T follicular helper cell (primary cell): ENCODE measurements at regions not wholly inside any gene's neighbourhood (a gene's known extent, or its start where the extent isn't known, plus 50 kb on each side); places are given as distances from the start of the nearest gene placed in this dataset.
"Not testable (repeated sequence)": the region's sequence is repeated elsewhere in the genome, so short reads cannot be mapped to it uniquely, and the experiment has no call there.

Experiments used
- DNase-seq: peaks from one replicate; pipeline ENCODE4 v3.0.0-alpha.2; 2020; ENCODE audit warnings: low read depth

DNA sequence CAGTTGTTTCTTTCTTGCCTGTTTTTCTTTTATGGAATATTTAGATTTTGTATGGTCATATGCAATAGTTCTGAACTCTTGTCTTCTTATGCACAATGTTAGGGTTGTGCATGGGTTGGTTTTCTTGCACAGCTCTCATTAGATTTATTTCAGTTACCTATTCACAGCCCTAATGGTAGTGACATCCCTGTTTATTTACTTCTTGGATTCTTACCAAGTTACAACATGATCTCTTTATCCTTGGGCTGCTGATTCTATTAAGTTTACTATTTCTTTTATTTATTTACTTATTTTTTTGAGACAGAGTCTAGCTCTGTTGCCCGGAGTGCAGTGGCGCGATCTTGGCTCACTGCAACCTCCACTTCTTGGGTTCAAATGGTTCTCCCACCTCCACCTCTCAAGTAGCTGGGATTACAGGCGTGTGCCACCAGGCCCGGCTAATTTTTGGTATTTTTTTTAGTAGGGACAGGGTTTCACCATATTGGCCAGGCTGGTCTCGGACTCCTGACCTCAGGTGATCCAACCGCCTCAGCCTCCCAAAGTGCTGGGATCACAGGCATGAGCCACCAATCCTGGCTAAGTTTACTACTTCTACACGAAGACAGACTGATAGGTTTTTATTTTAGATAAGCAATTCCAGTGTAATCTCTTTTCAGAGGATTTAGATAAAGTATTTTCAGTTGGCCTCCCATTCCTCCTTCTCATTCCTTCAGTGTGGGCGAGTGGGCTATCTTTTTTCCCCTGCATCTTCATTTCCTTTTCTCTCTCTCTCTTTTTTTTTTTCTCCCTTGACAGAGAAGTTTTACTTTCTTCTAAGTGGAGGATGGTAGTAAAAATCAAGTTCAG, 395.1 kb upstream of the RGS6 start:
- DNase-seq = no peak

DNA sequence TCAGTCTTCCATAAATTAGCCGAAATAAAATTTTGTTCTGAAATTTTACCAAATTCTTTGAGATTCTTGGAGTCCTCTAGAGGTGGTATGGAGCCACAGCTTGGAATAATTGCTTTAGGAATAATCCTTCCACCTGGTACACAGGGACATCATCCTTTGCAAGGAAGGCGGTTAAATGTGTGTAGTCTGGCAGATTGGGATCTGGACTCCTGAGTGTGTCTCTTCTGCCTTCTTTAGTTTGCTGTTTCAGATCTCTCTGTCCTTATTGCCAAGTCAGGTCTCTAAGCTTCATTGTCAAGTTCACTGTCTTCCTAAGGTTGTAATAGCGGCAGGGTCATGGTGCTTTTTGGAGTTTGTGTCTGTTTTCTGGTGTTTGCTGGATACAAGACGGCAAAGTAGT, 393.9 kb upstream of the RGS6 start:
- no peak for DNase-seq

DNA sequence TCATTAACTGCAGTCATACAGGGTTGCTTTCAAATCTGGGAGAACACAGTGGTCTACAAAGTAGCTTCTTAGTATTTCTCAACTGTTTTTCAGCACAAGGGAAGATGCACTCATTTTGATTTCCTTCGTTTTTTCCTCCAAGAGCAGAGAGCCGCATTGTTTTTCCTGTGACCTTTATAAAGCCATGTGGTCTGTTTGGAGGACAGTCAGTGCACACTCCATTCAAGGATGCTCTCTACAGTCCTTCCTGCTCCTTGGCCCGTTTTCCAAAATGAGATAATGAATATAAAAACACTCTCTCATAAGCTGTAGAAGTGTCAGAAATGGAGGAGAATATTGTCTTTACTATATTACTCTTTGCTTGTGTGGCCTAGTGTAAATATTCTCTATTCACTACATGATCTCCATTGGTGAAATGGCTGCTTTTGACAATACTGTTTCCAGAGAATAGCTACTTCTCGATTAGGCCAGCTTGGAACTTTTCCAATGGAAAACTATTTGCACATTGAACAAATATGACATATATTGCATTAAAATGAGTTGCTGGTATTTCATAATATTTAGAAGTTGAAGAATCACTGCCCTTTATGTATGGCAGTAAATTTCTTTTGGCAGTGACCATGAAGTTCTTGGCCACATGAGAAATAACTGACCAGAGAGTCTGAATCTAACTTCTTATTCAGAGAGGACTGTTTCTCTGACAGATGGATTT, 393.1 kb upstream of the RGS6 start:
- DNase-seq = no peak

DNA sequence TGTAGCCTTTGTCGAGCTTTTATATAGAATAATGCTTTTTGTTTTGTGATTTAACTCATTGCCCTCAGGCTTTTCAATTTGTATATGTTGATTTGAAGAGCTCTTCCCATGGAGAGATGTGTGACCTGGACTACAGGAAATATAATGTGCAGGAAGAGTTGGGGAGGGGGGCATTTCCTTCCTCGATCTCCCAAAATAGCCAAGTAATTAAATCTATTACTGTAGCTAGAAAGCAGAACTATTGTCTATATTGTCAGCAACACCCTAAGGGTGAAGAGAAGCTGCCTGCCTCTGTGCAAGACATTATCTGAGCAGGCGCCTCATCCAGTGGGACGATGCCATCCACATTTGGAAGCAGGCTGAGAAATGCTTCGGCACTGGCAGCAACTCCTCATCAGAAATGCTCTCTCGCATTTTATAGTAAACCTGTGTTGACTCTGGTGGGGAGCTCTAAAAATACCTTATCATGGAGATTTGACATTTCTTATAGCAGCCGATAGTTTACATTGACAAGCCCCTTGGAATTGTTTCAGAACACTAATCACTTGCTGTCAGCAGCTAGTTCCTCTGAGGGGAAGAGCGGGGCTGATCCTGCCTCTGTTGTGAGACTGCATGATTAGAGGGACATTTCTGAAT, 392.5 kb upstream of the RGS6 start:
- no peak for DNase-seq

DNA sequence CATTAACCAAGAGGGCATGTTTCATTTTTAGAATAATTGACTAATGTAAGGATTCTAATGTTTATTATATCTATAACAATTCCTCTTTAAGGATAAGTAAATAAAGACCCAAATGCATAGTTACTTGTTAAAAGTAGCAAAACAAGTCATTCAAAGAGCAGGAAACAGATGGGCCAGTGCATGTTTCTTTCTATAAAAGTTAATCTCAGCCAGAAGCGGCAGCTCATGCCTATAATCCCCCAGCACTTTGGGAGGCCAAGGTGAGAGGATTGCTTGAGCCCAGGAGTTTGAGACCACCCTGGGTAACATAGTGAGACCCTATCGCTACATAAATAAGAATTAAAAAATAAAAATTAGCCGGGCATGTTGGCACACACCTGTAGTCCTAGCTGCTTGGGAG, 391.0 kb upstream of the RGS6 start:
- no peak for DNase-seq

DNA sequence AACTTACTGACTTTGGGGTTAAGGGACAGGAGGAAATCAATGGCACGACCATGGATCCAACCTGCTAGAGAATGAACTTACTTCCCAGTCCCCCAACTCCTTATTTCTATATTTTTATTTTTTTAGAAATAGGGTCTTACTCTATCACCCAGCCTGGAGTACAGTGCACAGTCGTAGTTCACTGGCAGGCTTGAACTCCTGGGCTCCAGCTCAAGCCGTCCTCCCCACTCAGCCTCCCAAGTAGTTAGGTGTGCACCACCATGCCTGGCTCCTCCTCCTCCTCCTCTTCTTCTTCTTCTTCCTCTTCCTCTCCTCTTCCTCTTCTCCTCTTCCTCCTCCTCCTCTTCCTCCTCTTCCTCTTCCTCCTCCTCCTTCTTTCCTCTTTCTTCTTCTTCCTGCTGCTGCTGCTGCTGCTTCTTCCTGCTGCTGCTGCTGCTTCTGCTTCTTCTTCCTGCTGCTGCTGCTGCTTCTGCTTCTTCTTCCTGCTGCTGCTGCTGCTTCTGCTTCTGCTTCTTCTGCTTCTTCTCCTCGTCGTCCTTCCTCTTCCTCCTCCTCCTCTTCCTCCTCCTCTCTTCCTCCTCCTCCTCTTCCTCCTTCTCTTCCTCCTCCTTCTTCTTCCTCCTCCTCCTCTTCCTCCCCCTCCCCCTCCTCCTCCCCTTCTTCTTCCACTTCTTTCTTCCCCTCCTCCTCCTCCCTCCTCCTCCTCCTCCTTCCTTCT, 390.1 kb upstream of the RGS6 start:
- DNase-seq = no peak

DNA sequence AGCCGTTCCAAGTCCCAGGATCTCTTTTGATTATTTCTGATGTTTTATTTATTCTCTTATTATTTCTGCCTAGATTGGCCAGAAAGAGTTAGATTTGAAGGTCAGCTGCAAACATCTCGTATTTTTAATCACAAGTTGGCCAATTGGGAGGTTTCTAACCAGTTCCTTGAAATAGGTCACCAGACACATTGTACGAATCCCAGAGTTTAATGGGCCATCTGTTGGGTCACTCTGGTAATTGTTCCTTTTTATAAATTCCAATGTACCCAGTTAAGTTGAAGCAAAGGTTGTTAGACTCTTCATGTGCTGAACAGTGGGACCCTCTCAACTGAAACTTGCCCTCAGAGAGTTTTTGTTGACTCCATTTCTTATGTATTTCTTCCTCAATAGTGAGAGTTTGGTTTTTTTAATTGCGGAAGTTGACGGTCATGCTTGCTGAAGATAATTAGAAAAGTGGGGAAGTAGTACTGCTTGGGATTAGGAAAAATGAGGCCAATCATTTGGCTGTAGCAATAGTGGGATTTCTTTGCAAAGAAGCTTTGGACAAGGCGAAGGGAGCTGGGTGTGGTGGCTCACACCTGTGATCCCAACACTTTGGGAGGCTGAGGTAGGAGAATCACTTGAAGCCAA, 382.7 kb upstream of the RGS6 start:
- DNase-seq = no peak

DNA sequence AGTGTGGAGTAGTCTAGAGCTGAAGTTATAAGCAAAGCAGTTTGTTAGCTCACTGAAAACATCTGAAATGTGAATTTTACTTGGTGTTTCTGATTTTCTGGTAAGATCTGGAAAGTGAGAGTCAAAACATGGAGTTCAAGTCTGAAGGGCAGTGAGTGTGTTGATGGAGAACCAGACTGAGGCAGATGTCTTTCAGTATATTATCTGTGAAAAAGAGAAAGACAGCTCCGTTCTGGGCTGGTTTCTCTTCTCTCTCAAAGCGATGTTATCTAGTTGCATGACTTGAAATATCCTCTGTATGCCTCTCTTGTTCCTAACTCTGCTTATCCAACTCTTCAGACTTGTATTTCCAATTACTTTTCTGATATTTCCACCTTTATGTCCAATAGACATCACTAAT, 381.9 kb upstream of the RGS6 start:
- DNase-seq = no peak

DNA sequence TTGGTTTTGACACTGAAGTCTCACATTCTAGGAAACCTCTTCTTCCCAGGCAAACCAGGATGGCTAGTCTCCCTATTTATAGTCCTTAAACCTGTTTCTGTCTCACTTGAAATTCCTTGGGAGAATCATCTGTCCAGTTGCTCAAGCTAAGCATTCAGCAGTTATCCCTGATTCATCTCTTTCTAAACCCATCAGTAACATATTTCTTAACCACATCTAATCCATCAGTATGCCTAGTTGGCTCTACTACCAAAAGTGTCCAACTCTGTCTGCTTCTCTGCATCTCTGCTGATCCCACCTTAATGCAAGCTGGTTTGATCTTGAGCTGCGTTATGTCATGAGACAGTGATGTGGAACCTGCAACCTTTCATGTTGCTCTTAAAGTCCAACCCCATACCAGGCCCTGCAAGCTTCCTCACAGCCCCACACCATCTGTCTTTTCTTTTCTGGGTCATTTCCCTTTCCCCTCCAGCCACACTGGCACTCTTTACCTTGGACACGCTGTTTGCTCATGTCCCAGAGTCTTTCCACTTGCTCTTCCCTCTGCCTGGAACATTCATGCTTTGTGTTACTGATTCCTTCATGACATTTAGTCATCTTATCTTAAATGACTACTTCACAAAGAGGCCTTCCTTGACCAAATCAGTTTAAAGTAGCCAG, 380.8 kb upstream of the RGS6 start:
- no peak for DNase-seq

DNA sequence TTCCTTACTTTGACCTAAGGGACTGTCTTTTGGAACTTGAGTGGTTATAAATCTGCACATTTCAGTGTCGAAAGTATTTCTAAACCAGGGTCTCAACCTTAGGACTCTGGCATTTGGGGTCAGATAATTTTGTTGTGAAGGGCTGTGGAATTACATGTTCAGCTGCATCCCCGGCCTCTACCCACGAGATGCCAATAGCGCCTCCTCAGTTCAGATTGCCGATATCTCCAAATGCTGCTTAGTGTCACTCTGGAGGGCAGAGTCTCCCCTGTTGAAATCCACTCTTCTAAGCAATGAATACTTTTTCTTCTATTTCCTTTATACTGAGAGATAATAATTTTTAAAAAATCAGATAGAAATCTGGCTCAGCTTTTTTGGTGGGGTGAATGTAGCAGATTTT, 379.4 kb upstream of the RGS6 start:
- DNase-seq = no peak

DNA sequence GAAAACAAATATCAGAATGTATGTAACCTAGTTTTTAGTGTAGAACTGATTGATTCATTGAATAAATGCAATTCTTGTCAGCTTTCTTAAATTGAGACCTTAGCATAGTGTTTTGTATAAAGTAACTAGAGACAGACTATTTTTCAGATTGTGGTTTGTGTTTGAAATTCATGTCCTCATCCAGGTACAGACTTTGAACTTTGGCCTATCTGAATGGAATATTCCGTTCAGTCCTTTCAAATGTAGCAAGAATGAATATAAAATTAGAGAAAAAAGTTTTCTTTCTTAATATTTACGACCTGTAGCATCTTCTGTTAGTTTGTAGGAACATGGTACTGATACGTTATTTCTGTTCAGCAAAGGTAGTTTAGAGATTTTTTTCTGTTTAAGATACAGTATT, 378.4 kb upstream of the RGS6 start:
- DNase-seq = no peak

DNA sequence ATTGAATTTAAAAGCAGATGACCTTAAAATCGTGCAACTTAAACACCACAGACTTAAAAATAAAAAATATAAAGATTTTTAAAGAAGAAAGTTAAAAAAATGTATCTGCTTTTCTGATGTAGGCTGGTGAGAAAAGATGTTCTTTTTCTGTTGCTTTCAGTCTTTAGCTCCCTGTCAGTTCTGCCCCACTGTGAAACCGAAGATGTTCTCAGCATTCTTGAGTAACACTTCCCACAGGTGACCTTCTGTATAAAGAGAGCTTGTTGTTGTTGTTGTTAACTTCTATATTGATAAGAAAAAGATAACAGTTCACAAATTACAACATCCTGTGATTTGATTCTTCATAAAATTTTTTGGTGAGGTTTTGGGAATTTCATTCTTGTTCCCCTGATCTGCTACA, 377.9 kb upstream of the RGS6 start:
- DNase-seq = no peak

DNA sequence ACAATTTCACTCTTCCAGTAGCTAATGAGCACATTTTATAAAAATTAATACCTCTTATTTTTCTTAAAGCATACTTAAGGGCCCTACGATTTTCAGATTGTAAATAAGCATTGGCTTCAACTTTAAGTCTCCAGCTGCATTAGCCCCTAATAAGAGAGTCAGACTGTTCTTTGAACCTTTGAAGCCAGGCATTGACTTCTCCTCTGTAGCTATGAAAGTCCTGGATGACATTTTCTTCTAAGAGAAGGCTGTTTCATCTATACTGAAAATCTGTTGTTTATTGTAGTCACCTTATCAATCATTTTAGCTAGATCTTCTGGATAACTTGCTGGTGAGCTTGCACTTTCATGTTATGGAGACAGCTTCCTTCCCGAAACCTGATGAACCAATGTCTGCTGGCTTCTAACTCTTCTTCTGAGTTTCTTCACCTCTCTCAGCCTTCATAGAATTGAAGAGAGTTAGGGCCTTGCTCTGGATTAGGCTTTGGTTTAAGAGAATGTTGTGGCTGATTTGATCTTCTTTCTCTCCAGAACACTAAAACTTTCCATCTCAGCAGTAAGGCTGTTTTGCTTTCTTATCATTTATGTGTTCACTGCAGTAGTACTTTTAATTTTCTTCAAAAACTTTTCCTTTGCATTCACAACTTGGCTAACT, 377.1 kb upstream of the RGS6 start:
- DNase-seq = no peak

DNA sequence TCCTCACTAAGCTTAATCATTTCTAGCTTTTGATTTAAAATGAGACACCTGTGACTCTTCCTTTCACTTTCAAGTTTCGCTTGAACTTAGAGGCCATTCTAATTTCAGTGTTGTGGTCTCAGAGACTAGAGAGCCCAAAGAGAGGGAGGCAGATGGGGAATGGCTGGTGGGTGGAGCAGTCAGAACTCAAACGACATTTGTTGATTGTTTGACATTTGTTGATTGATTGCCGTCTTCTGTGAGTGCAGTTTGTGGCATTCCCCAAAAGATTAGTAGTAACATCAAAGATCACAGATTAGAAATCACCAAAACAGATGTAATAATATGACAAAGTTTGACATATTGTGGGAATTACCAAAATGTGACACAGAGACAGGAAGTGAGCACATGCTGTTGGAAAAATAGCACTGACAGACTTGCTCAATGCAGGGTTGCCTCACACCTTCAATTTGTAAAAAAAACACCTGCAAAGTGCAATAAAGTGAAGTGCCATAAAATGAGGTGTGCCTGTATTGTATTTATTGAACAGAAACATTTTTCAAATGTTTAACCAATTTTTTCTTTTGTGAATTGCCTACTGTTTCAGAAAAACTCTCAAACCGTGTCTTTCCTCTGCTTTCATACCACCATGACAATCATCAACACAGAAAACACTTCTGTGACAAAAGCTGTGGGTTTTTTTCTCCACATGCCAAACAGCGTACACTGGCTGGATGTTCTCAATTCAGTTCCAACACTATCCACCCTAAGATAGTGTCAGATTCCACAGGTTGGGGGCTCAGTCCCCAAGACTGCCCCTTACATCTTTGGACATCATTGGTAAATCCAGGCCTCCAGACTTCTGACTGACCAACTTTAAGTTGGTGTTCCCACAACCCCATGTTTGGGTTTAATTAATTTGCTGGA, 376.3 kb upstream of the RGS6 start:
- peak; percentile 12 for DNase-seq

DNA sequence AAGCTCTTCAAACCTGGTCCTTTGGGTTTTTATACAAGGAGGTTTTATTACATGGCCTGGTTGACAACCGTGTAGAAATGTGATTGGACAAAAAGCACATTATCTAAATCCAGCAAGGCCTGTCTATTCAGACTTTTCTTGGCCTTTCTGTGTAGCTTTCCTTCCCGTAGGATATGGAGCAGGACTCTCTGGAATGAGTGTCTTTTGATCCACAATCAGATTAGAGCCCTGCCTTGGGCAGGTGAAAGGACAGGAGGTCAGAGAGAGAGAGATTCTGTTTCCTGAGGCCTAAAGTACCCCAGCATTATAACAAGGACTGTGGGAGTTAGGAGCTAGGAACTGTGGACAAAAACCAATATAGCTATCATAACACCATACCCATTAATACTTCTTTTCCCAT, 375.5 kb upstream of the RGS6 start:
- DNase-seq = no peak

DNA sequence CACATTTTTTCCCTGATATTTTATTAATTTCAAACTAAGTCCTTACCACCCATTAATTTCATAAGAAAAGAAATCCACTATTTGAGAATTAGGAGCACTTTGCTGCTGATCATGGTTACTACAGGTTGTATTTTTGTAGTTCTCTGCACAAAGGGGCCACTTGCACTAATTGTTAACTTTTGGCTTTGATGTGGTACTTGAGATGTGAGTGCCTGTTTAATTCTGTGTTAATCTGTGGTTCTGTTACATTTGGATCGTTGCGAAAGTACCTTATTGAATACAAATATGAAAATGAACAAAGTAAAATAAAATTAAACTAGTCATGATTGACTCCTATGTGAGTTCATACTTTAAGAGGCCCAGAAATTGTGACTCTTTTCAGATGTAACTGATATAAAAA, 374.9 kb upstream of the RGS6 start:
- DNase-seq = no peak

DNA sequence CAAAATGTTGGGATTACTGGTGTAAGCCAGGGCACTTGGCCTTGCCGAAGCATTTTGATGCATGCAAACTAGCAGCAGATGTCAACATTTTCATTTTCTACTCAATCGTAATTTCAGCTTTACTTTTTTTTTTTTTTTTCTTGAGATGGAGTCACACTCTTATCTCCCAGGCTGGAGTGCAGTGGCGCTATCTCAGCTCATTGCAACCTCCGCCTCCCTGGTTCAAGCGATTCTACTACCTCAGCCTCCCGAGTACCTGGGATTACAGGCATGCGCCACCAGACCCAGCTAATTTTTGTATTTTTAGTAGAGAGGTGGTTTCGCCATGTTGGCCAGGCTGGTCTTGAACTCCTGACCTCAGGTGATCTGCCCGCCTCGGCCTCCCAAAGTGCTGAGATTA, 373.3 kb upstream of the RGS6 start:
- not testable (repeated sequence) for DNase-seq

DNA sequence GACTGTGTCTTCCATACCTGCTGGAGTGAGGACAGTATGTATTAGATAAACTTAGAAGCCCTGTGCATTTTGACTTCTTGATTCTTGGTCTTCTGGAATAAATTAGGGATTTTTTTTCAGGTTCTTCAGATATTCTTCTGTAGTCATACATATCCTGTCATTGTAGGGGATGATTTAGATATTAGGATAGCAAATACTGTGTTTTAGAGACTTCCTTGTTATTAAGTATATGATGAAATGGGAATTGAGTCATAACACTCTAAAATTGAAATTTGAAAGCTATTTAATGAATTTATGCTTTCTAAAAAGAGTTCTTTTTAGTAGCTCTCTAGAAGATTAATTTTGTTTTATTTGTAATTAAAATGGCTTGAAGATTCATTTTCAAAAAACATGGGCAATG, 371.5 kb upstream of the RGS6 start:
- no peak for DNase-seq

DNA sequence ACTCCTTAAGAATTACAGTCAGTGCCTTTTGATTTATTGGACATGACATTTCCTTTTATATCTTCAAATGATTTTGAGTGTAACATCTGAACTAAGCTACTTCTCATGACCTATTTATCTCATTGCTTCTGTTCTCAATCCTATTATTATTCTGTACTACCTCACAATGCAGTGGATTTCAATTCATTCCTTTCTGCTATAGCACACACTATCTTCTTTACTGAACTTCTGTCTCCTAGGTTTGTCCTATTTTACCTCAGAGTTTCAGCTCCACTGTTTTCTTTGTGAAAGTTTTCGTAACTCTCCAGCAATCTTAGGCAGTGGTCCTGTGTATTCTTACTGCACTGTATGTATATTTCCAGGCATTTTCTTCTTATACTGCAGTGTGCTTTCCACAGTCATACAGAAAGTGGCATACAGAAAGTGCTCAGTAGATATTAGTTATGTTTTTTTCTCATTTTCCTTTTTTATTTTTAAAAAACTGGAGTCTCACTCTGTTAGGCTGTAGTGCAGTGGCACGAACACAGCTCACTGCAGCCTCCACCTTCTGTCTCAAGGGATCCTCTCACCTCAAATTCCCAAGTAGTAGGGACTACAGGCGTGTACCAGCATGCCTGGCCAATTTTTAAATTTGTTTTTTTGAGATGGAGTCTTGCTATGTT, 368.6 kb upstream of the RGS6 start:
- DNase-seq = no peak
